ENCODE measurements at regions not wholly inside any gene's neighbourhood (a gene's known extent, or its start where the extent isn't known, plus 50 kb on each side); places are given as distances from the start of the nearest gene placed in this dataset.

GRCh38 chr4:129682586-129682985, 586.6 kb downstream of the C4orf33 start:
- TF ChIP-seq POLR2A (IDR thresholded peaks at IDR 0.05; ENCODE audit: low read depth) = no peak
- no peak for TF ChIP-seq CTCF (IDR thresholded peaks at IDR 0.05)
- TF ChIP-seq POLR2AphosphoS5 (IDR thresholded peaks at IDR 0.05) = no peak
